ENCODE measurements at regions not wholly inside any gene's neighbourhood (a gene's known extent, or its start where the extent isn't known, plus 50 kb on each side); places are given as distances from the start of the nearest gene placed in this dataset.

DNA sequence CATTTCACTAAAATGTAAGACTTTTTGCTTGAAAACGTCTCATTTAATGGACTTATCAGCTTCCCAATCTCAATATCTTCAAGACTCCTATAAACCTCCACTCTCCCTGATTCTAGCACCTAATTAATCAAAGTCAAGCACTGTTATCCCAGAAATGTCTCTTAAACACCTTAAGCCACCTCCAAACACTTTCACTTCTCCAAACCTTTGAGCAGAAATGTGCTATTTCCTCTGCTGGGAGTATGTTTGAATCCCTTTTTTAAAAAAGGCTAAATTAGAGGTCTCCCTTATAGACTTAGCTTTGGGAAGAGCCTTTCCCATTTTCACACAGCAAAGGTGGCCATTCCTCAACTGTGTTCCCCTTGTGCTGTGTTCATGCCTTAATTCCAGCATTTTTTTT is 146.2 kb upstream of the SYN3 start:
- no peak for DNase-seq
- H3K4me3 ChIP-seq = no peak overlapping the region
- no peak overlapping the region for H3K27ac ChIP-seq
- H3K9me3 ChIP-seq = no peaks in the 10 kb centered on the region
- intact Hi-C loops (cut with DNase I) = no loop called here
- ATAC-seq = no peak
- TF ChIP-seq, protein P1, sequence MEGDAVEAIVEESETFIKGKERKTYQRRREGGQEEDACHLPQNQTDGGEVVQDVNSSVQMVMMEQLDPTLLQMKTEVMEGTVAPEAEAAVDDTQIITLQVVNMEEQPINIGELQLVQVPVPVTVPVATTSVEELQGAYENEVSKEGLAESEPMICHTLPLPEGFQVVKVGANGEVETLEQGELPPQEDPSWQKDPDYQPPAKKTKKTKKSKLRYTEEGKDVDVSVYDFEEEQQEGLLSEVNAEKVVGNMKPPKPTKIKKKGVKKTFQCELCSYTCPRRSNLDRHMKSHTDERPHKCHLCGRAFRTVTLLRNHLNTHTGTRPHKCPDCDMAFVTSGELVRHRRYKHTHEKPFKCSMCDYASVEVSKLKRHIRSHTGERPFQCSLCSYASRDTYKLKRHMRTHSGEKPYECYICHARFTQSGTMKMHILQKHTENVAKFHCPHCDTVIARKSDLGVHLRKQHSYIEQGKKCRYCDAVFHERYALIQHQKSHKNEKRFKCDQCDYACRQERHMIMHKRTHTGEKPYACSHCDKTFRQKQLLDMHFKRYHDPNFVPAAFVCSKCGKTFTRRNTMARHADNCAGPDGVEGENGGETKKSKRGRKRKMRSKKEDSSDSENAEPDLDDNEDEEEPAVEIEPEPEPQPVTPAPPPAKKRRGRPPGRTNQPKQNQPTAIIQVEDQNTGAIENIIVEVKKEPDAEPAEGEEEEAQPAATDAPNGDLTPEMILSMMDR (IDR thresholded peaks at IDR 0.05) = no peak
- no peaks in the 10 kb centered on the region for H3K4me1 ChIP-seq
- H3K36me3 ChIP-seq = no peaks in the 10 kb centered on the region
- H3K27me3 ChIP-seq = peaks cover 9% of the 10 kb centered on the region

DNA sequence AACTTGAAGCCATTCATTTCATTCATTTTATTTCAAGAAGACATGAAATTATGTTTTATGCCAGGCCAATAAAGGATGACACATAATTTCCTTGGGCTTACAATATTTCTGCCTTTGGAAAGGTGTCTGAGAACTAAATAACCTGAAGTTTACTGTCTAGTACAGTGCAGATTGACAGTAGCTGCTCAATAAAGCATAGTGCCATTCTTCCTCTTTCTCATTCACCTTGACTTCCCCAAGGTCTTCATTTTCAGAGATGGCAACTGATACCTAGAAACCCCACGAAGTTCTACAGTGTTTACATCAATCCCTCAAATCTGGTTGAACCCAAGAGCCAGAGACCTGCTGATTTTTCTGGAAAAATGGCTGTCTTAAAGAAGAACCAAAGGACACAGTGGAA is 144.3 kb upstream of the SYN3 start:
- no peak overlapping the region for H3K4me3 ChIP-seq
- DNase-seq (no peak), ATAC-seq (no peak)
- intact Hi-C loops (cut with DNase I) = no loop called here
- H3K27ac ChIP-seq = no peak overlapping the region
- no peaks in the 10 kb centered on the region for H3K9me3 ChIP-seq
- no peaks in the 10 kb centered on the region for H3K27me3 ChIP-seq
- TF ChIP-seq, protein P1 (IDR thresholded peaks at IDR 0.05) = no peak
- H3K4me1 ChIP-seq = no peaks in the 10 kb centered on the region
- no peaks in the 10 kb centered on the region for H3K36me3 ChIP-seq

DNA sequence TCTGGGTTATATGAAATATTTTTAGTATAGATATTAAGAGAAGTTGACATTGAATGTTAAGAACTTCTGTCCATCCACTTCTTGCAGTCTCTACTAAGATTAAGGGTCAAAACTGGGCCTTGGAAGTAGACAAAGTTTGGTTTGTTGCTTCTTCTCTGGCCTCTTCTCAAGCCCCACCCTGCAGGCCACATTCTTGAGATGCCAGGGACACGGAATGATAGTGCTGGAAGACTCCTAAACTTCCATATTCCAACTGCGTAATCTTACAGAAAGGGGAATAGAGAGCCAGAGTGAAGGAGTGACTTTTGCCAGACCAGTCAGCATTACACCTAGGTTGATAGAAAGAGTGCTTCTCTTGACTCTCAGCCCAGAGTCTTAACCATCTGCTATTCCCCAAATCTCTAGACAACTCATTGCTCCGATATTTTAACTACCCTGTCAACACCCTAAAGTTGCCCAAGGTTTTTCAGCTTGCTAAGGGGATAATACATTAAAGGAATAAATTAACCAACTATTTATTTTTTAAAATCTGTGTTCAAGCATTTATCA is 136.4 kb upstream of the SYN3 start:
- DNase-seq (no peak), ATAC-seq (no peak)
- Histone ChIP-seq H3K27ac (no peak overlapping the region), H3K27me3 (no peaks in the 10 kb centered on the region), H3K4me1 (no peaks in the 10 kb centered on the region), H3K4me3 (no peak overlapping the region), H3K9me3 (no peaks in the 10 kb centered on the region), H3K36me3 (no peaks in the 10 kb centered on the region)
- intact Hi-C loops (cut with DNase I) = no loop called here
- TF ChIP-seq, protein P1 (IDR thresholded peaks at IDR 0.05) = no peak

DNA sequence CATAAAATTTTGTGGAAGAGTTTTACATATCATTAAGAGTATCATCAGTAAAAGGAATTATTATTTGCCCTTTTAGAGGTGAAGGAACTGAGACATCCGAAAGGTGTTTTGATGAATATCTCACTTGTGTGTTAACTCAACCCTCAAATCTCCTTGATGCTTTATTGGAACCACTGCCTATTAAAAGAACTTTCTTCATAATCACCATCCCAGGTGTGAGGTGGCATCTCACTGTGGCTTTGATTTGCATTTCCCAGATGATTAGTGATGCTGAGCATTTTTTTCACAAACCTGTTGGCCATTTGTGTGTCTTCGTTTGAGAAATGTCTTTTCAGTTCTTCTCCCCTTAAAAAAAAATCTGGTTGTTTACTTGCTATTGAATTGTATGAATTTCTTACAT is 134.0 kb upstream of the SYN3 start:
- TF ChIP-seq, protein P1 (IDR thresholded peaks at IDR 0.05) = no peak
- Histone ChIP-seq H3K4me3 (no peak overlapping the region), H3K27me3 (no peaks in the 10 kb centered on the region), H3K9me3 (no peaks in the 10 kb centered on the region), H3K27ac (no peak overlapping the region), H3K36me3 (no peaks in the 10 kb centered on the region), H3K4me1 (no peaks in the 10 kb centered on the region)
- intact Hi-C loops (cut with DNase I) = no loop called here
- DNase-seq = no peak
- ATAC-seq = no peak

DNA sequence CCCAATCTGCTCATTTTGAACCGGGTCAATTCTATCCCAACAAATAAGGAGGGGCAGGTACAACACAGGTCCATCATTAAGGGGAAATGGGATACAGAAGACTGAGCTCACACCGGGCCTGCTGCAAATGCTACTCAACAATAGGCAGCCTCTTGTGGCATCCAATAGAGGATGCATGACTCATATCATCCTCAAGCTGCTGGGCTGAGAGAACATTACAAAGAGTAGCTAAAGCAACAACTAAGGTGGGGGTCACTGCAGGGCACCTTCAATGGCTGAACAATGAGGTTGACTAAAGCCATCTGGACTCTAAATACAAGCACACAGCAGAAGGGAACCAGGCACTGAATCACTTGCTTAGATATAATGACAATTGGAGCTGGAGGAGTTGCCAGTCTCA is 130.1 kb upstream of the SYN3 start:
- TF ChIP-seq, protein P1 (IDR thresholded peaks at IDR 0.05) = no peak
- Histone ChIP-seq H3K27ac (no peak overlapping the region), H3K4me1 (no peaks in the 10 kb centered on the region), H3K4me3 (no peak overlapping the region), H3K27me3 (no peaks in the 10 kb centered on the region), H3K36me3 (no peaks in the 10 kb centered on the region), H3K9me3 (no peaks in the 10 kb centered on the region)
- intact Hi-C loops (cut with DNase I) = no loop called here
- ATAC-seq (no peak), DNase-seq (no peak)

DNA sequence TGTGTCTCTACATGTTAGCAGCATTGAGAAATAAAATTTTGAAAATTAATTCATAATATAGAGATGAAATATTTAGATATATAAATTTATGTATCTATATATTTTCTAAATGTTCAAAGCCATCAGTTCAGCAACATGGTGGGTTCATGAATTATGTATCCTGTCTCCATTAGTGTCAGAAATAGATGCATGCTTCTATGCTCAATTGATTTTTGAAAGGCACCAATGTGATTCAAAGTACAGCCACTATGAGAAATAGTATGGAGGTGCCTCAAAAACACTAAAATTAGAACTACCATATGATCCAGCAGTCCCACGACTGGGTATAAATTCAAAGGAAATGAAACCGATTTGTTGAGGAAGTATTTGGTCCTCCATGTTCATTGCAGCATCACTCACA is 128.6 kb upstream of the SYN3 start:
- no peak overlapping the region for H3K27ac ChIP-seq
- no peaks in the 10 kb centered on the region for H3K9me3 ChIP-seq
- ATAC-seq (no peak), DNase-seq (no peak)
- no peaks in the 10 kb centered on the region for H3K36me3 ChIP-seq
- TF ChIP-seq, protein P1 (IDR thresholded peaks at IDR 0.05) = no peak
- H3K27me3 ChIP-seq = no peaks in the 10 kb centered on the region
- no peaks in the 10 kb centered on the region for H3K4me1 ChIP-seq
- H3K4me3 ChIP-seq = no peak overlapping the region
- intact Hi-C loops (cut with DNase I) = no loop called here
